ENCODE measurements at regions not wholly inside any gene's neighbourhood (a gene's known extent, or its start where the extent isn't known, plus 50 kb on each side); places are given as distances from the start of the nearest gene placed in this dataset.

GRCh38 chr10:60463746-60464145 lies 74.1 kb upstream of the ANK3 start:
- DNase-seq, result no peak

- no peak for DNase-seq
Measured at GRCh38 chr10:60461688-60462087, 72.0 kb upstream of the ANK3 start.

GRCh38 chr10:60459701-60460457 lies 70.2 kb upstream of the ANK3 start:
- DNase-seq, result no peak

- DNase-seq, result no peak
Measured at GRCh38 chr10:60456053-60456452, 66.4 kb upstream of the ANK3 start.

- DNase-seq, result no peak
Measured at GRCh38 chr10:60454336-60454735, 64.7 kb upstream of the ANK3 start.

GRCh38 chr10:60453036-60453435 lies 63.4 kb upstream of the ANK3 start:
- DNase-seq, result no peak

GRCh38 chr10:60450291-60450690 lies 60.6 kb upstream of the ANK3 start:
- DNase-seq, result no peak

GRCh38 chr10:60448246-60448645 lies 58.6 kb upstream of the ANK3 start:
- no peak for DNase-seq

GRCh38 chr10:60446851-60447250 lies 57.2 kb upstream of the ANK3 start:
- DNase-seq, result no peak

GRCh38 chr10:60446070-60446833 lies 56.6 kb upstream of the ANK3 start:
- no peak for DNase-seq

- no peak for DNase-seq
Measured at GRCh38 chr10:60444494-60445064, 54.9 kb upstream of the ANK3 start.

- DNase-seq, result no peak
Measured at GRCh38 chr10:60443346-60443745, 53.7 kb upstream of the ANK3 start.

- DNase-seq, result no peak
Measured at GRCh38 chr10:60441515-60441914, 51.8 kb upstream of the ANK3 start.

- no peak for DNase-seq
Measured at GRCh38 chr10:60439641-60440040, 50.0 kb upstream of the ANK3 start.

All from left hindlimb (tissue), 1 donor.